ENCODE measurements at regions not wholly inside any gene's neighbourhood (a gene's known extent, or its start where the extent isn't known, plus 50 kb on each side); places are given as distances from the start of the nearest gene placed in this dataset.

GRCh38 chr5:74422671-74423070 lies 217.9 kb downstream of the ENC1 start:
- Mint-ChIP-seq H3K36me3 (ENCODE audit: insufficient read depth) (no peaks in the 10 kb centered on the region), H3K27me3 (peaks cover 33% of the 10 kb centered on the region), H3K9me3 (no peaks in the 10 kb centered on the region), H3K4me1 (no peaks in the 10 kb centered on the region), H3K4me3 (no peak overlapping the region), H3K27ac (ENCODE audit: low read depth) (no peak overlapping the region)
- ATAC-seq (replicated peaks; ENCODE audit: extremely low read depth, poor library complexity, severe bottlenecking) = no peak
- no peak for DNase-seq (ENCODE audit: low spot score in 2 of 2)

GRCh38 chr5:74422030-74422429 lies 218.5 kb downstream of the ENC1 start:
- Mint-ChIP-seq H3K27me3 (peaks cover 36% of the 10 kb centered on the region), H3K27ac (ENCODE audit: low read depth) (no peak overlapping the region), H3K4me1 (no peaks in the 10 kb centered on the region), H3K36me3 (ENCODE audit: insufficient read depth) (no peaks in the 10 kb centered on the region), H3K9me3 (no peaks in the 10 kb centered on the region), H3K4me3 (no peak overlapping the region)
- ATAC-seq (replicated peaks; ENCODE audit: extremely low read depth, poor library complexity, severe bottlenecking) (no peak), DNase-seq (ENCODE audit: low spot score in 2 of 2) (no peak)

- H3K27ac Mint-ChIP-seq (ENCODE audit: low read depth) = no peak overlapping the region
- H3K4me1 Mint-ChIP-seq = no peaks in the 10 kb centered on the region
- H3K9me3 Mint-ChIP-seq = no peaks in the 10 kb centered on the region
- no peak overlapping the region for H3K4me3 Mint-ChIP-seq
- ATAC-seq (replicated peaks; ENCODE audit: extremely low read depth, poor library complexity, severe bottlenecking) (no peak), DNase-seq (ENCODE audit: low spot score in 2 of 2) (no peak)
- no peaks in the 10 kb centered on the region for H3K36me3 Mint-ChIP-seq (ENCODE audit: insufficient read depth)
- H3K27me3 Mint-ChIP-seq = peaks cover 36% of the 10 kb centered on the region
Observed at GRCh38 chr5:74421377-74421776, 219.2 kb downstream of the ENC1 start.

GRCh38 chr5:74420947-74421346 lies 219.6 kb downstream of the ENC1 start:
- no peaks in the 10 kb centered on the region for H3K9me3 Mint-ChIP-seq
- no peak overlapping the region for H3K27ac Mint-ChIP-seq (ENCODE audit: low read depth)
- ATAC-seq (replicated peaks; ENCODE audit: extremely low read depth, poor library complexity, severe bottlenecking) = no peak
- no peak overlapping the region for H3K4me3 Mint-ChIP-seq
- H3K36me3 Mint-ChIP-seq (ENCODE audit: insufficient read depth) = no peaks in the 10 kb centered on the region
- peaks cover 36% of the 10 kb centered on the region for H3K27me3 Mint-ChIP-seq
- DNase-seq (ENCODE audit: low spot score in 2 of 2) = no peak
- H3K4me1 Mint-ChIP-seq = no peaks in the 10 kb centered on the region

- Mint-ChIP-seq H3K27ac (ENCODE audit: low read depth) (no peak overlapping the region), H3K36me3 (ENCODE audit: insufficient read depth) (no peaks in the 10 kb centered on the region), H3K4me3 (no peak overlapping the region), H3K4me1 (no peaks in the 10 kb centered on the region), H3K9me3 (no peaks in the 10 kb centered on the region), H3K27me3 (peaks cover 36% of the 10 kb centered on the region)
- no peak for DNase-seq (ENCODE audit: low spot score in 2 of 2)
- no peak for ATAC-seq (replicated peaks; ENCODE audit: extremely low read depth, poor library complexity, severe bottlenecking)
Observed at GRCh38 chr5:74420220-74420619, 220.3 kb downstream of the ENC1 start.

GRCh38 chr5:74419468-74419867 lies 221.1 kb downstream of the ENC1 start:
- Mint-ChIP-seq H3K27me3 (peaks cover 36% of the 10 kb centered on the region), H3K4me3 (no peak overlapping the region), H3K36me3 (ENCODE audit: insufficient read depth) (no peaks in the 10 kb centered on the region), H3K4me1 (no peaks in the 10 kb centered on the region), H3K27ac (ENCODE audit: low read depth) (no peak overlapping the region), H3K9me3 (no peaks in the 10 kb centered on the region)
- DNase-seq (ENCODE audit: low spot score in 2 of 2) (no peak), ATAC-seq (replicated peaks; ENCODE audit: extremely low read depth, poor library complexity, severe bottlenecking) (no peak)

GRCh38 chr5:74418709-74419108 lies 221.8 kb downstream of the ENC1 start:
- Mint-ChIP-seq H3K36me3 (ENCODE audit: insufficient read depth) (no peaks in the 10 kb centered on the region), H3K9me3 (no peaks in the 10 kb centered on the region), H3K27me3 (peaks cover 36% of the 10 kb centered on the region), H3K4me1 (no peaks in the 10 kb centered on the region), H3K27ac (ENCODE audit: low read depth) (no peak overlapping the region), H3K4me3 (no peak overlapping the region)
- DNase-seq (ENCODE audit: low spot score in 2 of 2) (no peak), ATAC-seq (replicated peaks; ENCODE audit: extremely low read depth, poor library complexity, severe bottlenecking) (no peak)

- DNase-seq (ENCODE audit: low spot score in 2 of 2) (no peak), ATAC-seq (replicated peaks; ENCODE audit: extremely low read depth, poor library complexity, severe bottlenecking) (no peak)
- no peaks in the 10 kb centered on the region for H3K9me3 Mint-ChIP-seq
- no peaks in the 10 kb centered on the region for H3K4me1 Mint-ChIP-seq
- H3K27ac Mint-ChIP-seq (ENCODE audit: low read depth) = no peak overlapping the region
- no peak overlapping the region for H3K4me3 Mint-ChIP-seq
- H3K36me3 Mint-ChIP-seq (ENCODE audit: insufficient read depth) = no peaks in the 10 kb centered on the region
- peaks cover 32% of the 10 kb centered on the region for H3K27me3 Mint-ChIP-seq
Observed at GRCh38 chr5:74418261-74418660, 222.3 kb downstream of the ENC1 start.

- no peak overlapping the region for H3K27ac Mint-ChIP-seq (ENCODE audit: low read depth)
- peaks cover 27% of the 10 kb centered on the region for H3K27me3 Mint-ChIP-seq
- H3K4me1 Mint-ChIP-seq = no peaks in the 10 kb centered on the region
- no peak for DNase-seq (ENCODE audit: low spot score in 2 of 2)
- no peak overlapping the region for H3K4me3 Mint-ChIP-seq
- no peaks in the 10 kb centered on the region for H3K36me3 Mint-ChIP-seq (ENCODE audit: insufficient read depth)
- no peaks in the 10 kb centered on the region for H3K9me3 Mint-ChIP-seq
- ATAC-seq (replicated peaks; ENCODE audit: extremely low read depth, poor library complexity, severe bottlenecking) = no peak
Observed at GRCh38 chr5:74415695-74416102, 224.8 kb downstream of the ENC1 start.

- H3K27ac Mint-ChIP-seq (ENCODE audit: low read depth) = no peak overlapping the region
- ATAC-seq (replicated peaks; ENCODE audit: extremely low read depth, poor library complexity, severe bottlenecking) = no peak
- H3K4me1 Mint-ChIP-seq = no peaks in the 10 kb centered on the region
- peaks cover 34% of the 10 kb centered on the region for H3K27me3 Mint-ChIP-seq
- H3K4me3 Mint-ChIP-seq = no peak overlapping the region
- no peak for DNase-seq (ENCODE audit: low spot score in 2 of 2)
- no peaks in the 10 kb centered on the region for H3K36me3 Mint-ChIP-seq (ENCODE audit: insufficient read depth)
- no peaks in the 10 kb centered on the region for H3K9me3 Mint-ChIP-seq
Observed at GRCh38 chr5:74414228-74414627, 226.3 kb downstream of the ENC1 start.

- H3K27ac Mint-ChIP-seq (ENCODE audit: low read depth) = no peak overlapping the region
- no peak overlapping the region for H3K4me3 Mint-ChIP-seq
- no peak for ATAC-seq (replicated peaks; ENCODE audit: extremely low read depth, poor library complexity, severe bottlenecking)
- no peaks in the 10 kb centered on the region for H3K9me3 Mint-ChIP-seq
- H3K4me1 Mint-ChIP-seq = no peaks in the 10 kb centered on the region
- peaks cover 35% of the 10 kb centered on the region for H3K27me3 Mint-ChIP-seq
- no peak for DNase-seq (ENCODE audit: low spot score in 2 of 2)
- H3K36me3 Mint-ChIP-seq (ENCODE audit: insufficient read depth) = no peaks in the 10 kb centered on the region
Observed at GRCh38 chr5:74413403-74414048, 227.0 kb downstream of the ENC1 start.

GRCh38 chr5:74412066-74412465 lies 228.5 kb downstream of the ENC1 start:
- H3K27ac Mint-ChIP-seq (ENCODE audit: low read depth) = no peak overlapping the region
- no peak for DNase-seq (ENCODE audit: low spot score in 2 of 2)

GRCh38 chr5:74409712-74410111 lies 230.8 kb downstream of the ENC1 start:
- H3K36me3 Mint-ChIP-seq (ENCODE audit: insufficient read depth) = no peaks in the 10 kb centered on the region
- no peak for DNase-seq (ENCODE audit: low spot score in 2 of 2)
- no peaks in the 10 kb centered on the region for H3K9me3 Mint-ChIP-seq
- peaks cover 29% of the 10 kb centered on the region for H3K27me3 Mint-ChIP-seq
- no peak for ATAC-seq (replicated peaks; ENCODE audit: extremely low read depth, poor library complexity, severe bottlenecking)
- H3K4me1 Mint-ChIP-seq = no peaks in the 10 kb centered on the region
- H3K27ac Mint-ChIP-seq (ENCODE audit: low read depth) = no peak overlapping the region
- no peak overlapping the region for H3K4me3 Mint-ChIP-seq

More at GRCh38 chr5:74412066-74412465, 228.5 kb downstream of the ENC1 start:
- Mint-ChIP-seq H3K4me1 (no peaks in the 10 kb centered on the region), H3K36me3 (ENCODE audit: insufficient read depth) (no peaks in the 10 kb centered on the region), H3K4me3 (no peak overlapping the region), H3K9me3 (no peaks in the 10 kb centered on the region), H3K27me3 (peaks cover 29% of the 10 kb centered on the region)
- no peak for ATAC-seq (replicated peaks; ENCODE audit: extremely low read depth, poor library complexity, severe bottlenecking)
